ENCODE measurements at regions not wholly inside any gene's neighbourhood (a gene's known extent, or its start where the extent isn't known, plus 50 kb on each side); places are given as distances from the start of the nearest gene placed in this dataset.

DNA sequence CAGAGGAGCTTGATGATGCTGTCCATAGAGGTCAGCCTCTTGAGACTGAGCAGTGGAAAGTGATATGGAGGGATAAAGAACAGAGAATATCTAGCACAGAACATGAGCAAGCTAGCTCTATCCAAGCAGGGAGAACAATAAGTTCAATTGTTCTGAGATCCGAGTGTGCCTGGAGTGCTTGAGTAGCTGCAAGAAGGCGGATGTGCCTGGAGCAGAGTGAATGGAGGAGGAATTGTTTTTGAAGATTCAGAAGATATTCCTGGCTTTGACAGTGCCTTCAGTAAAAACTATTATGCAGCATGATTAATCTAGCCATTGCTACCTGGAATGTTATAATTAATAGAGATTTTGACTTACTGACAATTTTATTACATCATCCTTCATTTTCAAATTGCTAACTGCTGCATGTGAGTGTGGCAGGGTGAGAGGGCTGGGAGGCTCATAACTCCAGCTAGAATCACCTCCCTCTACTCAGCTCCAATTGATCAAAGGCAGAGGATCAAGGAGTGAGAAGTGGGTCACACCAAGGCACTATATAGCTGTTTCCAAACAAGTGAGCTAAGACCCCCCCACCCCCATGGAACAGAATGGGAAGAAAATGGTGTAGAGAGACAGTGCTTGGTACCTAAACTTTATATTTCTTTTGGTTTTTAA is 302.8 kb downstream of the ADRA2A start:
- POLR2A ChIA-PET, result no interaction called here
- ATAC-seq (no peak), DNase-seq (ENCODE audit: low read depth, low spot score) (no peak), FAIRE-seq (no peak)
- Histone ChIP-seq H4K20me1 (ENCODE audit: control insufficient read depth, insufficient read depth) (no peaks in the 10 kb centered on the region), H3K27ac (ENCODE audit: control insufficient read depth, insufficient read depth) (no peak overlapping the region), H2AFZ (ENCODE audit: control insufficient read depth, low read depth, low read length) (no peak overlapping the region), H3K4me3 (no peak overlapping the region), H3K27me3 (replicated peaks in 1 of 2; ENCODE audit: control insufficient read depth in 2 of 2, insufficient read depth in 2 of 2, low read length in 1 of 2) (no peaks in the 10 kb centered on the region), H3K36me3 (ENCODE audit: control insufficient read depth in 2 of 2, insufficient read depth in 2 of 2, low read length in 1 of 2) (no peaks in the 10 kb centered on the region), H3K4me2 (ENCODE audit: control insufficient read depth, insufficient read depth) (no peak overlapping the region), H3K9ac (ENCODE audit: control insufficient read depth, insufficient read depth, low read length) (no peak overlapping the region), H3K79me2 (ENCODE audit: control insufficient read depth, insufficient read depth, low read length) (no peaks in the 10 kb centered on the region), H3K9me3 (replicated peaks; ENCODE audit: control insufficient read depth, insufficient read depth, low read length) (no peaks in the 10 kb centered on the region), H3K4me1 (ENCODE audit: control insufficient read depth, insufficient read depth, low read length) (no peaks in the 10 kb centered on the region)
- WGBS (ENCODE audit: insufficient coverage, insufficient replicate concordance, low lambda C conversion rate, missing lambda C conversion rate), result 0% methylated on average over 2 of the region's 2 CpGs
- in situ Hi-C loops (cut with MboI) (no loop called here), intact Hi-C loops (cut with micrococcal nuclease; ENCODE audit: unreplicated experiment) (no loop called here)
- CTCF ChIA-PET, result no interaction called here
- SMC1A ChIA-PET (ENCODE audit: uncharacterized antibody, unreplicated experiment), result no interaction called here
- no TSS peak for BruUV-seq (replicated peaks)
- RAD21 ChIA-PET (ENCODE audit: unreplicated experiment), result no interaction called here
- TF ChIP-seq EED (IDR thresholded peaks at IDR 0.05; ENCODE audit: low read depth) (no peak), CEBPB (IDR thresholded peaks at IDR 0.05; ENCODE audit: borderline replicate concordance in 1 of 2, low read depth in 2 of 2, low read length in 2 of 2) (no peak), CREB1 (IDR thresholded peaks at IDR 0.05; ENCODE audit: low read depth) (no peak), EGR1 (IDR thresholded peaks at IDR 0.05; ENCODE audit: borderline replicate concordance in 1 of 2, low read depth in 2 of 2, low read length in 2 of 2) (no peak), JUND (IDR thresholded peaks at IDR 0.05; ENCODE audit: low read depth, low read length) (no peak), RAD51 (IDR thresholded peaks at IDR 0.05) (no peak), KDM1A (IDR thresholded peaks at IDR 0.05; ENCODE audit: borderline replicate concordance) (no peak), EZH2 (IDR thresholded peaks at IDR 0.05; ENCODE audit: borderline replicate concordance, control insufficient read depth, low read depth, low read length) (no peak), EP300 (IDR thresholded peaks at IDR 0.05; ENCODE audit: borderline replicate concordance in 1 of 2, control insufficient read depth in 1 of 2, low read depth in 2 of 2, low read length in 2 of 2) (no peak), SREBF2 (IDR thresholded peaks at IDR 0.05; ENCODE audit: low read length) (no peak), SIN3A (IDR thresholded peaks at IDR 0.05; ENCODE audit: low read depth, low read length) (no peak)
- TF ChIP-seq, protein P1, sequence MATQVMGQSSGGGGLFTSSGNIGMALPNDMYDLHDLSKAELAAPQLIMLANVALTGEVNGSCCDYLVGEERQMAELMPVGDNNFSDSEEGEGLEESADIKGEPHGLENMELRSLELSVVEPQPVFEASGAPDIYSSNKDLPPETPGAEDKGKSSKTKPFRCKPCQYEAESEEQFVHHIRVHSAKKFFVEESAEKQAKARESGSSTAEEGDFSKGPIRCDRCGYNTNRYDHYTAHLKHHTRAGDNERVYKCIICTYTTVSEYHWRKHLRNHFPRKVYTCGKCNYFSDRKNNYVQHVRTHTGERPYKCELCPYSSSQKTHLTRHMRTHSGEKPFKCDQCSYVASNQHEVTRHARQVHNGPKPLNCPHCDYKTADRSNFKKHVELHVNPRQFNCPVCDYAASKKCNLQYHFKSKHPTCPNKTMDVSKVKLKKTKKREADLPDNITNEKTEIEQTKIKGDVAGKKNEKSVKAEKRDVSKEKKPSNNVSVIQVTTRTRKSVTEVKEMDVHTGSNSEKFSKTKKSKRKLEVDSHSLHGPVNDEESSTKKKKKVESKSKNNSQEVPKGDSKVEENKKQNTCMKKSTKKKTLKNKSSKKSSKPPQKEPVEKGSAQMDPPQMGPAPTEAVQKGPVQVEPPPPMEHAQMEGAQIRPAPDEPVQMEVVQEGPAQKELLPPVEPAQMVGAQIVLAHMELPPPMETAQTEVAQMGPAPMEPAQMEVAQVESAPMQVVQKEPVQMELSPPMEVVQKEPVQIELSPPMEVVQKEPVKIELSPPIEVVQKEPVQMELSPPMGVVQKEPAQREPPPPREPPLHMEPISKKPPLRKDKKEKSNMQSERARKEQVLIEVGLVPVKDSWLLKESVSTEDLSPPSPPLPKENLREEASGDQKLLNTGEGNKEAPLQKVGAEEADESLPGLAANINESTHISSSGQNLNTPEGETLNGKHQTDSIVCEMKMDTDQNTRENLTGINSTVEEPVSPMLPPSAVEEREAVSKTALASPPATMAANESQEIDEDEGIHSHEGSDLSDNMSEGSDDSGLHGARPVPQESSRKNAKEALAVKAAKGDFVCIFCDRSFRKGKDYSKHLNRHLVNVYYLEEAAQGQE (IDR thresholded peaks at IDR 0.05; ENCODE audit: low read depth, low read length), result no peak
- TF ChIP-seq, protein P2, sequence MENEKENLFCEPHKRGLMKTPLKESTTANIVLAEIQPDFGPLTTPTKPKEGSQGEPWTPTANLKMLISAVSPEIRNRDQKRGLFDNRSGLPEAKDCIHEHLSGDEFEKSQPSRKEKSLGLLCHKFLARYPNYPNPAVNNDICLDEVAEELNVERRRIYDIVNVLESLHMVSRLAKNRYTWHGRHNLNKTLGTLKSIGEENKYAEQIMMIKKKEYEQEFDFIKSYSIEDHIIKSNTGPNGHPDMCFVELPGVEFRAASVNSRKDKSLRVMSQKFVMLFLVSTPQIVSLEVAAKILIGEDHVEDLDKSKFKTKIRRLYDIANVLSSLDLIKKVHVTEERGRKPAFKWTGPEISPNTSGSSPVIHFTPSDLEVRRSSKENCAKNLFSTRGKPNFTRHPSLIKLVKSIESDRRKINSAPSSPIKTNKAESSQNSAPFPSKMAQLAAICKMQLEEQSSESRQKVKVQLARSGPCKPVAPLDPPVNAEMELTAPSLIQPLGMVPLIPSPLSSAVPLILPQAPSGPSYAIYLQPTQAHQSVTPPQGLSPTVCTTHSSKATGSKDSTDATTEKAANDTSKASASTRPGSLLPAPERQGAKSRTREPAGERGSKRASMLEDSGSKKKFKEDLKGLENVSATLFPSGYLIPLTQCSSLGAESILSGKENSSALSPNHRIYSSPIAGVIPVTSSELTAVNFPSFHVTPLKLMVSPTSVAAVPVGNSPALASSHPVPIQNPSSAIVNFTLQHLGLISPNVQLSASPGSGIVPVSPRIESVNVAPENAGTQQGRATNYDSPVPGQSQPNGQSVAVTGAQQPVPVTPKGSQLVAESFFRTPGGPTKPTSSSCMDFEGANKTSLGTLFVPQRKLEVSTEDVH (IDR thresholded peaks at IDR 0.05; ENCODE audit: low read depth, partially characterized antibody), result no peak
- TF ChIP-seq, protein P3, sequence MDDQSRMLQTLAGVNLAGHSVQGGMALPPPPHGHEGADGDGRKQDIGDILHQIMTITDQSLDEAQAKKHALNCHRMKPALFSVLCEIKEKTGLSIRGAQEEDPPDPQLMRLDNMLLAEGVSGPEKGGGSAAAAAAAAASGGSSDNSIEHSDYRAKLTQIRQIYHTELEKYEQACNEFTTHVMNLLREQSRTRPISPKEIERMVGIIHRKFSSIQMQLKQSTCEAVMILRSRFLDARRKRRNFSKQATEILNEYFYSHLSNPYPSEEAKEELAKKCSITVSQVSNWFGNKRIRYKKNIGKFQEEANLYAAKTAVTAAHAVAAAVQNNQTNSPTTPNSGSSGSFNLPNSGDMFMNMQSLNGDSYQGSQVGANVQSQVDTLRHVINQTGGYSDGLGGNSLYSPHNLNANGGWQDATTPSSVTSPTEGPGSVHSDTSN (IDR thresholded peaks at IDR 0.05; ENCODE audit: insufficient replicate concordance, low read depth, low read length), result no peak
- TF ChIP-seq, protein P4, sequence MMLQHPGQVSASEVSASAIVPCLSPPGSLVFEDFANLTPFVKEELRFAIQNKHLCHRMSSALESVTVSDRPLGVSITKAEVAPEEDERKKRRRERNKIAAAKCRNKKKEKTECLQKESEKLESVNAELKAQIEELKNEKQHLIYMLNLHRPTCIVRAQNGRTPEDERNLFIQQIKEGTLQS (IDR thresholded peaks at IDR 0.05; ENCODE audit: borderline replicate concordance, extremely low read depth, low read depth, low read length), result no peak
